A673 (cell line): ENCODE measurements at regions not wholly inside any gene's neighbourhood (a gene's known extent, or its start where the extent isn't known, plus 50 kb on each side); places are given as distances from the start of the nearest gene placed in this dataset.

Experiments
- EZH2 ChIP-seq: fragments of 200-600 bp; sonication (generic); IDR thresholded peaks from 2 replicates; pipeline ENCODE4 v1.6.1; 2017; ENCODE audit warnings: borderline replicate concordance, low read depth, mild to moderate bottlenecking, mixed read lengths, antibody characterized with exemption, low read length; ENCODE audit not compliant: poor library complexity, severe bottlenecking
- TF ChIP-seq, protein P1 (sequence below): fragments of 300-800, 200-600 bp; sonication (generic); conservative IDR thresholded peaks from 2 replicates; pipeline ENCODE4 v1.5.1; 2017; ENCODE audit warnings: low read depth, mild to moderate bottlenecking, antibody characterized with exemption, low read length, moderate library complexity, mixed read lengths

DNA sequence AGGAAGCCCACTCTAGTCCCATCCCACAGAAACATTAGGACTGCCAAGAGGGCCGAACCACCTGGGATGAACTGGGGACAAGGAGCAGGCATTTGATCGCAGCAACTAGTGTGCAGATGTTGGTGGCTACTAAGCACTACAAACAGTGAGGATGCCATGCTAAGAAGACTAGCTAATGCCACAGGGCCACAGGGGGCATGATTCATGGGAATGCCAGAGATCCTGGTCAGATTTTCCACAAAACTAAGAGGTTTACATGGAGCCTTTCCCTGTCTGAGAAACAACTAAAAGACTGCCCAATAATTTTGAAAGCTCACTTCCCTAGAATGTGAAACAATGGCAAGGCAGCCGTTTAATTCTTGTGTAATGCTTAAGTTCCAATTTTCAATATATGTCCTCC lies 375.9 kb upstream of the PTCHD4 start:
- TF ChIP-seq, protein P1, sequence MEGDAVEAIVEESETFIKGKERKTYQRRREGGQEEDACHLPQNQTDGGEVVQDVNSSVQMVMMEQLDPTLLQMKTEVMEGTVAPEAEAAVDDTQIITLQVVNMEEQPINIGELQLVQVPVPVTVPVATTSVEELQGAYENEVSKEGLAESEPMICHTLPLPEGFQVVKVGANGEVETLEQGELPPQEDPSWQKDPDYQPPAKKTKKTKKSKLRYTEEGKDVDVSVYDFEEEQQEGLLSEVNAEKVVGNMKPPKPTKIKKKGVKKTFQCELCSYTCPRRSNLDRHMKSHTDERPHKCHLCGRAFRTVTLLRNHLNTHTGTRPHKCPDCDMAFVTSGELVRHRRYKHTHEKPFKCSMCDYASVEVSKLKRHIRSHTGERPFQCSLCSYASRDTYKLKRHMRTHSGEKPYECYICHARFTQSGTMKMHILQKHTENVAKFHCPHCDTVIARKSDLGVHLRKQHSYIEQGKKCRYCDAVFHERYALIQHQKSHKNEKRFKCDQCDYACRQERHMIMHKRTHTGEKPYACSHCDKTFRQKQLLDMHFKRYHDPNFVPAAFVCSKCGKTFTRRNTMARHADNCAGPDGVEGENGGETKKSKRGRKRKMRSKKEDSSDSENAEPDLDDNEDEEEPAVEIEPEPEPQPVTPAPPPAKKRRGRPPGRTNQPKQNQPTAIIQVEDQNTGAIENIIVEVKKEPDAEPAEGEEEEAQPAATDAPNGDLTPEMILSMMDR: no peak
- no peak for TF ChIP-seq EZH2
